Neural crest cell (in vitro differentiated cells): ENCODE measurements at regions not wholly inside any gene's neighbourhood (a gene's known extent, or its start where the extent isn't known, plus 50 kb on each side); places are given as distances from the start of the nearest gene placed in this dataset.

ENCODE experiments used
- DNase-seq: peaks from one replicate; pipeline ENCODE4 v3.0.0; 2021; ENCODE audit warnings: low read depth, mixed read lengths, low spot score
- H3K27ac Mint-ChIP-seq: one replicate; pipeline ENCODE4 v1.8.0; 2021; ENCODE audit warnings: mild to moderate bottlenecking, mixed read lengths; ENCODE audit not compliant: unreplicated experiment
- H3K27me3 Mint-ChIP-seq: 2 replicates; pipeline ENCODE4 v1.8.0; 2021; ENCODE audit warnings: low read depth, mild to moderate bottlenecking, mixed read lengths
- H3K36me3 Mint-ChIP-seq: 2 replicates; pipeline ENCODE4 v1.8.0; 2021; ENCODE audit warnings: low read depth, mild to moderate bottlenecking, mixed read lengths
- H3K4me1 Mint-ChIP-seq: 2 replicates; pipeline ENCODE4 v1.8.0; 2021; ENCODE audit warnings: mixed read lengths
- H3K4me3 Mint-ChIP-seq: one replicate; pipeline ENCODE4 v1.8.0; 2021; ENCODE audit warnings: mild to moderate bottlenecking, mixed read lengths
- H3K9me3 Mint-ChIP-seq: 2 replicates; pipeline ENCODE4 v1.8.0; 2021; ENCODE audit warnings: mixed read lengths
- TF ChIP-seq, protein P1 (sequence below): fragments of 200-600 bp; sonication (generic); conservative IDR thresholded peaks from 2 replicates; pipeline ENCODE4 v1.5.0; 2021; ENCODE audit warnings: antibody characterized with exemption, mild to moderate bottlenecking

DNA sequence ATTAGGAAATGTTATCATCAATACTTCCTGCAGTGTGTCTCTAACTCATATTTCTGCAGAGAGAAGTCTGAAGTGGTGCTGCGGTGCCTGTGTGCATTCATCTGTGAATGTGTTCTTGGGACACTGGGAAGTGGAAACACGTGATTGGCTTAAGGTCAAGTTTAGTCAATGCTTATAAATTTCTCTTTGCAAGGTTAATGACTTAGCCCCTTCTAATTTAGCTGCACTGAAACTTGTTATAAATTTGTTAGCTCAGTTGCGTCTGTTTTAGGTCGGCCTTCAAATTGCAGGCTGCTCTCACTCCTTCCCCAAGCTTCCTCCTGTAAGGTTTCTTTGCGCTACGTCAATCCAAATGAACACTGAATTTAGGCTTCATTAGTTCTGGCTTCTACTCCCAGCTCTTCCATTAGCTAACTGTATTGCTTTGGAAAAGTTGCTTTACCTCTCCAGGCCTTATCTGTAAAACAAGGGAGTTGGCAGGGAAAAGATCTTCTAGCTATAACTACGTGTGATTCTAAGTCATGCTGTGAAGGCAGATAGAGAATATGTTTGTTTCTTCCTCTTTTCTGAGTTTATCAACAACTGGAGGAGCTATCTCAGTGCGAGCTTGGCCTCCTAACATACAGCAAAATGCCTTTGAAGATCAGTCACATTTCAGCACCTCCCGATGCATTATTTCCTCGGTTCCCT is 341.8 kb downstream of the NFIB start:
- H3K27me3 Mint-ChIP-seq = no peaks in the 10 kb centered on the region
- no peak overlapping the region for H3K27ac Mint-ChIP-seq
- TF ChIP-seq, protein P1, sequence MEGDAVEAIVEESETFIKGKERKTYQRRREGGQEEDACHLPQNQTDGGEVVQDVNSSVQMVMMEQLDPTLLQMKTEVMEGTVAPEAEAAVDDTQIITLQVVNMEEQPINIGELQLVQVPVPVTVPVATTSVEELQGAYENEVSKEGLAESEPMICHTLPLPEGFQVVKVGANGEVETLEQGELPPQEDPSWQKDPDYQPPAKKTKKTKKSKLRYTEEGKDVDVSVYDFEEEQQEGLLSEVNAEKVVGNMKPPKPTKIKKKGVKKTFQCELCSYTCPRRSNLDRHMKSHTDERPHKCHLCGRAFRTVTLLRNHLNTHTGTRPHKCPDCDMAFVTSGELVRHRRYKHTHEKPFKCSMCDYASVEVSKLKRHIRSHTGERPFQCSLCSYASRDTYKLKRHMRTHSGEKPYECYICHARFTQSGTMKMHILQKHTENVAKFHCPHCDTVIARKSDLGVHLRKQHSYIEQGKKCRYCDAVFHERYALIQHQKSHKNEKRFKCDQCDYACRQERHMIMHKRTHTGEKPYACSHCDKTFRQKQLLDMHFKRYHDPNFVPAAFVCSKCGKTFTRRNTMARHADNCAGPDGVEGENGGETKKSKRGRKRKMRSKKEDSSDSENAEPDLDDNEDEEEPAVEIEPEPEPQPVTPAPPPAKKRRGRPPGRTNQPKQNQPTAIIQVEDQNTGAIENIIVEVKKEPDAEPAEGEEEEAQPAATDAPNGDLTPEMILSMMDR = no peak
- no peaks in the 10 kb centered on the region for H3K36me3 Mint-ChIP-seq
- H3K9me3 Mint-ChIP-seq = no peaks in the 10 kb centered on the region
- no peak overlapping the region for H3K4me3 Mint-ChIP-seq
- H3K4me1 Mint-ChIP-seq = peaks cover 15% of the 10 kb centered on the region
- DNase-seq = no peak

DNA sequence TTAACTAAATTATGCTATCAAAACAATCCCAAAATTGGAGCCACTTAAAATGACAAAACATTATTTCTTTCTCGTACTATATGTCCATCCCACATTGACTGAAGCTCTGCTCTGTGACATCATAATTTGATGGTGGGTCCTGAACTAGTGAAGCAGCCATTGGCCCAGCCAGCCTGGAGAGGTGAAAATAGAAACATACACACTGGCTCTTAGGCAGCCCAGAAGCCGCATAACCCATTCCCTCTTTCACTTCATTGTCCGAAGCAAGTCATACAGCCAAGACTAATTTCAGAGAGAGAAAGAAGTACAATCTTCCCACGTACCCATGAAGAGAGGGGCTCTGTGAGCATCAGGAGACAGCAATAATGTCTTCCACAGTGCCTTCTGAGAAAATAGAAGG is 342.5 kb downstream of the NFIB start:
- H3K9me3 Mint-ChIP-seq = no peaks in the 10 kb centered on the region
- TF ChIP-seq, protein P1 = no peak
- no peak overlapping the region for H3K4me3 Mint-ChIP-seq
- no peaks in the 10 kb centered on the region for H3K27me3 Mint-ChIP-seq
- no peaks in the 10 kb centered on the region for H3K36me3 Mint-ChIP-seq
- no peak for DNase-seq
- no peak overlapping the region for H3K27ac Mint-ChIP-seq
- peaks cover 16% of the 10 kb centered on the region for H3K4me1 Mint-ChIP-seq

DNA sequence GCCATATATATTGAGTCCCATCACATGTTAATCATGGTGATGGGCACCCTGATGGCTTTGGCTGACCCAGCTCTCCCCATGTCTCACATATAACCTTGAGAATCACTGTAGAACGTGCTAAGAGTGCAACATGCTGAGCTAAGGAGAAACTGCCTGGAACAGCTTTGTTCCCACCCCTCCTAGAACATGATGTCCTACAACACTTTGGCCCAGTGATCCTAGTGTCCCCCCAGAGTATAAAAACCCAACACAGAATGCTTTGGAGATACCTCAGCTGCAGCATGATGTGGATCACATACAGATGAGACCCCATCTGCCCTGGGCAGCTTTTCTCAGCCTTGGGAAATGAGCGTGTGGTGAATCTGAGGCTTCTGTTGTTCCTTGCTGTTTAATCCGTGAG is 343.5 kb downstream of the NFIB start:
- no peaks in the 10 kb centered on the region for H3K9me3 Mint-ChIP-seq
- H3K27ac Mint-ChIP-seq = no peak overlapping the region
- H3K36me3 Mint-ChIP-seq = no peaks in the 10 kb centered on the region
- no peaks in the 10 kb centered on the region for H3K27me3 Mint-ChIP-seq
- TF ChIP-seq, protein P1 = no peak
- H3K4me1 Mint-ChIP-seq = peaks cover 16% of the 10 kb centered on the region
- H3K4me3 Mint-ChIP-seq = no peak overlapping the region
- no peak for DNase-seq

DNA sequence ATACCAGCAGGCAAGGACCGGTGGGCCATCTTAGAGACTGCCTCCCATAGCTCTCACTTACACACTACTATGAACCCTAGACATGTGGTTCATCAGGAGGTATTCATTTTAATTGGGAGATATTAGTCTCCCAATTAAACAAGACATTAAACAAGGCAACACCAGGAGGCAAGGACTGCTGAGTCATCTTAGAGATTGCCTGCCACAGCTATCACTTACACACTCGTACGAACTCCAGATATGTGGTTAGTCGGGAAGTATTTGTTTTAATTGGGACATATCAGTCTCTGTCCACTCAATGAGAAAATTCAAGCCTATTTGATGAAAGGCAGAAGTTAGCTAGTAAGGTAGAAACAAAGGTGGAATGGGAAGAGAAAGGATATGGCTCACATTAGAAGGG is 343.9 kb downstream of the NFIB start:
- no peak overlapping the region for H3K27ac Mint-ChIP-seq
- no peak overlapping the region for H3K4me3 Mint-ChIP-seq
- H3K27me3 Mint-ChIP-seq = no peaks in the 10 kb centered on the region
- no peak for DNase-seq
- peaks cover 16% of the 10 kb centered on the region for H3K4me1 Mint-ChIP-seq
- TF ChIP-seq, protein P1 = no peak
- no peaks in the 10 kb centered on the region for H3K36me3 Mint-ChIP-seq
- H3K9me3 Mint-ChIP-seq = no peaks in the 10 kb centered on the region

DNA sequence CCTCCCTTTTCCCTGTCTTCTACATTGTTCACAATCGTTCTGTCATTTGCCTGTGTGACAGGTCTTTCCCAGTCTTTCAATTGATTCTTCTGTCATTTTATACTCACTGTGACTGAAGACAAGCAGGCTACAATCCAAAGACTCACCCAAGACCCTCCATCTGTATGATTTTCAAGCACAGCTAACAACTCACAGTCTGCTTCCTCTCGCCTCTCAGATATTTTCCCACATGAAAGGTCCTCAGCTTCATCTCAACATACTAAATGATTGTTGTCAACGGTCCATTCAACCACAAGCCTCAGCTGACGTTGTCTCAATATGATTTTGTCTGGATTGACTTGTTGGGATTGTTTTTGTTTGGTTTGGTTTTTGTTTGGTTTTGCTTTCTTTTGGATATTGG is 346.5 kb downstream of the NFIB start:
- Mint-ChIP-seq H3K36me3 (no peaks in the 10 kb centered on the region), H3K9me3 (peaks cover 2% of the 10 kb centered on the region), H3K27me3 (no peaks in the 10 kb centered on the region), H3K27ac (no peak overlapping the region), H3K4me1 (peaks cover 15% of the 10 kb centered on the region), H3K4me3 (no peak overlapping the region)
- TF ChIP-seq, protein P1 = no peak
- DNase-seq = no peak
